ENCODE measurements at regions not wholly inside any gene's neighbourhood (a gene's known extent, or its start where the extent isn't known, plus 50 kb on each side); places are given as distances from the start of the nearest gene placed in this dataset.
"Not testable (repeated sequence)": the region's sequence is repeated elsewhere in the genome, so short reads cannot be mapped to it uniquely, and the experiment has no call there.

GRCh38 chr2:200100027-200100426 lies 144.6 kb downstream of the MAIP1 start:
- Histone ChIP-seq H3K9ac (ENCODE audit: low read depth, low read length) (no peak overlapping the region), H3K27ac (ENCODE audit: low read depth, low read length) (no peak overlapping the region)

GRCh38 chr2:200101922-200102321 lies 146.5 kb downstream of the MAIP1 start:
- no peaks in the 10 kb centered on the region for H3K4me1 ChIP-seq (ENCODE audit: control insufficient read depth, insufficient read depth, low read length)
- no peak overlapping the region for H3K4me3 ChIP-seq (ENCODE audit: low read depth, low read length)
- H3K9ac ChIP-seq (ENCODE audit: low read depth, low read length) = no peak overlapping the region
- H3K9me3 ChIP-seq (ENCODE audit: control insufficient read depth, insufficient read depth, low read length) = no peaks in the 10 kb centered on the region
- H3K27me3 ChIP-seq (ENCODE audit: control insufficient read depth, insufficient read depth, low read length) = no peaks in the 10 kb centered on the region
- H3K36me3 ChIP-seq (ENCODE audit: control insufficient read depth, insufficient read depth, low read length) = no peaks in the 10 kb centered on the region
- H3K27ac ChIP-seq (ENCODE audit: low read depth, low read length) = no peak overlapping the region

More at GRCh38 chr2:200100027-200100426, 144.6 kb downstream of the MAIP1 start:
- Histone ChIP-seq H3K27me3 (ENCODE audit: control insufficient read depth, insufficient read depth, low read length) (no peaks in the 10 kb centered on the region), H3K4me1 (ENCODE audit: control insufficient read depth, insufficient read depth, low read length) (no peaks in the 10 kb centered on the region), H3K9me3 (ENCODE audit: control insufficient read depth, insufficient read depth, low read length) (no peaks in the 10 kb centered on the region), H3K4me3 (ENCODE audit: low read depth, low read length) (no peak overlapping the region), H3K36me3 (ENCODE audit: control insufficient read depth, insufficient read depth, low read length) (no peaks in the 10 kb centered on the region)

GRCh38 chr2:200102971-200103370 lies 147.6 kb downstream of the MAIP1 start:
- H3K36me3 ChIP-seq (ENCODE audit: control insufficient read depth, insufficient read depth, low read length) = no peaks in the 10 kb centered on the region
- H3K27me3 ChIP-seq (ENCODE audit: control insufficient read depth, insufficient read depth, low read length) = no peaks in the 10 kb centered on the region
- H3K9ac ChIP-seq (ENCODE audit: low read depth, low read length) = no peak overlapping the region
- no peaks in the 10 kb centered on the region for H3K9me3 ChIP-seq (ENCODE audit: control insufficient read depth, insufficient read depth, low read length)
- no peaks in the 10 kb centered on the region for H3K4me1 ChIP-seq (ENCODE audit: control insufficient read depth, insufficient read depth, low read length)
- no peak overlapping the region for H3K4me3 ChIP-seq (ENCODE audit: low read depth, low read length)
- H3K27ac ChIP-seq (ENCODE audit: low read depth, low read length) = no peak overlapping the region

- Histone ChIP-seq H3K4me3 (ENCODE audit: low read depth, low read length) (no peak overlapping the region), H3K4me1 (ENCODE audit: control insufficient read depth, insufficient read depth, low read length) (no peaks in the 10 kb centered on the region), H3K9ac (ENCODE audit: low read depth, low read length) (no peak overlapping the region), H3K27ac (ENCODE audit: low read depth, low read length) (no peak overlapping the region), H3K9me3 (ENCODE audit: control insufficient read depth, insufficient read depth, low read length) (no peaks in the 10 kb centered on the region), H3K36me3 (ENCODE audit: control insufficient read depth, insufficient read depth, low read length) (no peaks in the 10 kb centered on the region), H3K27me3 (ENCODE audit: control insufficient read depth, insufficient read depth, low read length) (no peaks in the 10 kb centered on the region)
These were observed 148.6 kb downstream of the MAIP1 start for GRCh38 chr2:200104015-200104414.

- Histone ChIP-seq H3K4me1 (ENCODE audit: control insufficient read depth, insufficient read depth, low read length) (no peaks in the 10 kb centered on the region), H3K9ac (ENCODE audit: low read depth, low read length) (no peak overlapping the region), H3K36me3 (ENCODE audit: control insufficient read depth, insufficient read depth, low read length) (no peaks in the 10 kb centered on the region), H3K27ac (ENCODE audit: low read depth, low read length) (no peak overlapping the region), H3K9me3 (ENCODE audit: control insufficient read depth, insufficient read depth, low read length) (no peaks in the 10 kb centered on the region), H3K27me3 (ENCODE audit: control insufficient read depth, insufficient read depth, low read length) (no peaks in the 10 kb centered on the region), H3K4me3 (ENCODE audit: low read depth, low read length) (no peak overlapping the region)
These were observed 152.3 kb downstream of the MAIP1 start for GRCh38 chr2:200107514-200108217.

- H3K4me3 ChIP-seq (ENCODE audit: low read depth, low read length) = no peak overlapping the region
- no peak overlapping the region for H3K9ac ChIP-seq (ENCODE audit: low read depth, low read length)
- H3K27me3 ChIP-seq (ENCODE audit: control insufficient read depth, insufficient read depth, low read length) = no peaks in the 10 kb centered on the region
- H3K9me3 ChIP-seq (ENCODE audit: control insufficient read depth, insufficient read depth, low read length) = no peaks in the 10 kb centered on the region
- H3K4me1 ChIP-seq (ENCODE audit: control insufficient read depth, insufficient read depth, low read length) = no peaks in the 10 kb centered on the region
- H3K36me3 ChIP-seq (ENCODE audit: control insufficient read depth, insufficient read depth, low read length) = no peaks in the 10 kb centered on the region
- H3K27ac ChIP-seq (ENCODE audit: low read depth, low read length) = no peak overlapping the region
These were observed 154.0 kb downstream of the MAIP1 start for GRCh38 chr2:200109421-200109820.

- Histone ChIP-seq H3K27me3 (ENCODE audit: control insufficient read depth, insufficient read depth, low read length) (no peaks in the 10 kb centered on the region), H3K9me3 (ENCODE audit: control insufficient read depth, insufficient read depth, low read length) (no peaks in the 10 kb centered on the region), H3K4me3 (ENCODE audit: low read depth, low read length) (no peak overlapping the region), H3K9ac (ENCODE audit: low read depth, low read length) (no peak overlapping the region), H3K4me1 (ENCODE audit: control insufficient read depth, insufficient read depth, low read length) (no peaks in the 10 kb centered on the region), H3K36me3 (ENCODE audit: control insufficient read depth, insufficient read depth, low read length) (no peaks in the 10 kb centered on the region), H3K27ac (ENCODE audit: low read depth, low read length) (no peak overlapping the region)
These were observed 155.0 kb downstream of the MAIP1 start for GRCh38 chr2:200110381-200110780.

- H3K9ac ChIP-seq (ENCODE audit: low read depth, low read length); H3K36me3 ChIP-seq (ENCODE audit: control insufficient read depth, insufficient read depth, low read length); H3K9me3 ChIP-seq (ENCODE audit: control insufficient read depth, insufficient read depth, low read length); H3K27me3 ChIP-seq (ENCODE audit: control insufficient read depth, insufficient read depth, low read length); H3K27ac ChIP-seq (ENCODE audit: low read depth, low read length); H3K4me3 ChIP-seq (ENCODE audit: low read depth, low read length); H3K4me1 ChIP-seq (ENCODE audit: control insufficient read depth, insufficient read depth, low read length): not testable (repeated sequence)
These were observed 157.8 kb downstream of the MAIP1 start for GRCh38 chr2:200113016-200113799.

GRCh38 chr2:200119236-200119635 lies 163.9 kb downstream of the MAIP1 start:
- H3K9me3 ChIP-seq (ENCODE audit: control insufficient read depth, insufficient read depth, low read length) = no peaks in the 10 kb centered on the region; the same call in 1 of the 2 replicates
- H3K27ac ChIP-seq (ENCODE audit: low read depth, low read length) = no peak overlapping the region
- H3K36me3 ChIP-seq (ENCODE audit: control insufficient read depth, insufficient read depth, low read length) = no peaks in the 10 kb centered on the region
- no peak overlapping the region for H3K4me3 ChIP-seq (ENCODE audit: low read depth, low read length)
- H3K4me1 ChIP-seq (ENCODE audit: control insufficient read depth, insufficient read depth, low read length) = no peaks in the 10 kb centered on the region
- no peak overlapping the region for H3K9ac ChIP-seq (ENCODE audit: low read depth, low read length)
- no peaks in the 10 kb centered on the region for H3K27me3 ChIP-seq (ENCODE audit: control insufficient read depth, insufficient read depth, low read length)

- H3K36me3 ChIP-seq (ENCODE audit: control insufficient read depth, insufficient read depth, low read length) = no peaks in the 10 kb centered on the region
- no peak overlapping the region for H3K9ac ChIP-seq (ENCODE audit: low read depth, low read length)
- 0 out of 2 replicates have a peak, but pooled peaks cover 2% of the 10 kb centered on the region for H3K4me1 ChIP-seq (ENCODE audit: control insufficient read depth, insufficient read depth, low read length)
- H3K9me3 ChIP-seq (ENCODE audit: control insufficient read depth, insufficient read depth, low read length) = no peaks in the 10 kb centered on the region; the same call in 1 of the 2 replicates
- no peaks in the 10 kb centered on the region for H3K27me3 ChIP-seq (ENCODE audit: control insufficient read depth, insufficient read depth, low read length)
- no peak overlapping the region for H3K27ac ChIP-seq (ENCODE audit: low read depth, low read length)
- H3K4me3 ChIP-seq (ENCODE audit: low read depth, low read length) = no peak overlapping the region
These were observed 166.5 kb downstream of the MAIP1 start for GRCh38 chr2:200121931-200122330.

GRCh38 chr2:200122683-200123082 lies 167.3 kb downstream of the MAIP1 start:
- no peak overlapping the region for H3K27ac ChIP-seq (ENCODE audit: low read depth, low read length)
- H3K9ac ChIP-seq (ENCODE audit: low read depth, low read length) = no peak overlapping the region
- H3K4me3 ChIP-seq (ENCODE audit: low read depth, low read length) = no peak overlapping the region
- no peaks in the 10 kb centered on the region for H3K36me3 ChIP-seq (ENCODE audit: control insufficient read depth, insufficient read depth, low read length)
- 0 out of 2 replicates have a peak, but pooled peaks cover 2% of the 10 kb centered on the region for H3K4me1 ChIP-seq (ENCODE audit: control insufficient read depth, insufficient read depth, low read length)
- no peaks in the 10 kb centered on the region; the same call in 1 of the 2 replicates for H3K9me3 ChIP-seq (ENCODE audit: control insufficient read depth, insufficient read depth, low read length)
- H3K27me3 ChIP-seq (ENCODE audit: control insufficient read depth, insufficient read depth, low read length) = no peaks in the 10 kb centered on the region

Data from HUES48 (cell line).